ACC112 (cell line): ENCODE measurements at regions not wholly inside any gene's neighbourhood (a gene's known extent, or its start where the extent isn't known, plus 50 kb on each side); places are given as distances from the start of the nearest gene placed in this dataset.

Experiments
- H2AFZ ChIP-seq: fragments of 200-600 bp; sonication (generic); one replicate; pipeline ENCODE4 v1.6.0; 2017; ENCODE audit warnings: antibody characterized with exemption, low read length; ENCODE audit not compliant: unreplicated experiment
- H3K27ac ChIP-seq: fragments of 200-600 bp; sonication (generic); 2 replicates; pipeline ENCODE4 v1.5.1; 2014; ENCODE audit warnings: low read depth, mild to moderate bottlenecking, antibody characterized with exemption, low read length, moderate library complexity
- H3K27me3 ChIP-seq: fragments of 200-600 bp; sonication (generic); 2 replicates; pipeline ENCODE4 v1.6.1; 2014; ENCODE audit warnings: mild to moderate bottlenecking, antibody characterized with exemption, low read length, moderate library complexity, mixed read lengths; ENCODE audit not compliant: insufficient read depth
- H3K36me3 ChIP-seq: fragments of 200-600 bp; sonication (generic); 2 replicates; pipeline ENCODE4 v1.6.1; 2016; ENCODE audit warnings: mild to moderate bottlenecking, antibody characterized with exemption, low read length, moderate library complexity, mixed read lengths; ENCODE audit not compliant: insufficient read depth
- H3K4me1 ChIP-seq: fragments of 200-600 bp; sonication (generic); one replicate; pipeline ENCODE4 v1.6.1; 2016; ENCODE audit warnings: low read length, mixed read lengths; ENCODE audit not compliant: insufficient read depth, unreplicated experiment, control insufficient read depth
- H3K4me3 ChIP-seq: fragments of 200-600 bp; sonication (generic); 2 replicates; pipeline ENCODE4 v1.5.1; 2014; ENCODE audit warnings: mild to moderate bottlenecking, low read depth, low read length
- H3K79me2 ChIP-seq: fragments of 200-600 bp; sonication (generic); one replicate; pipeline ENCODE4 v1.6.0; 2016; ENCODE audit warnings: low read length; ENCODE audit not compliant: control insufficient read depth, unreplicated experiment, insufficient read depth

- Histone ChIP-seq H3K36me3 (no peaks in the 10 kb centered on the region), H3K27me3 (no peaks in the 10 kb centered on the region), H3K4me3 (no peak overlapping the region), H2AFZ (no peak overlapping the region), H3K4me1 (no peaks in the 10 kb centered on the region), H3K27ac (no peak overlapping the region), H3K79me2 (no peaks in the 10 kb centered on the region)
These were observed 276.5 kb upstream of the SMARCA2 start for GRCh38 chr9:1738511-1739100.

- no peak overlapping the region for H2AFZ ChIP-seq
- no peak overlapping the region for H3K27ac ChIP-seq
- H3K79me2 ChIP-seq = no peaks in the 10 kb centered on the region
- no peaks in the 10 kb centered on the region for H3K36me3 ChIP-seq
- no peaks in the 10 kb centered on the region for H3K4me1 ChIP-seq
- no peaks in the 10 kb centered on the region for H3K27me3 ChIP-seq
- H3K4me3 ChIP-seq = no peak overlapping the region
These were observed 271.8 kb upstream of the SMARCA2 start for GRCh38 chr9:1743121-1743960.

- Histone ChIP-seq H3K4me3 (no peak overlapping the region), H3K4me1 (no peaks in the 10 kb centered on the region), H3K36me3 (no peaks in the 10 kb centered on the region), H3K79me2 (no peaks in the 10 kb centered on the region), H3K27ac (no peak overlapping the region), H3K27me3 (no peaks in the 10 kb centered on the region), H2AFZ (no peak overlapping the region)
These were observed 269.2 kb upstream of the SMARCA2 start for GRCh38 chr9:1745980-1746379.

- Histone ChIP-seq H3K36me3 (no peaks in the 10 kb centered on the region), H3K27ac (no peak overlapping the region), H3K4me1 (no peaks in the 10 kb centered on the region), H3K27me3 (no peaks in the 10 kb centered on the region), H3K79me2 (no peaks in the 10 kb centered on the region), H3K4me3 (no peak overlapping the region), H2AFZ (no peak overlapping the region)
These were observed 267.7 kb upstream of the SMARCA2 start for GRCh38 chr9:1747417-1747967.

DNA sequence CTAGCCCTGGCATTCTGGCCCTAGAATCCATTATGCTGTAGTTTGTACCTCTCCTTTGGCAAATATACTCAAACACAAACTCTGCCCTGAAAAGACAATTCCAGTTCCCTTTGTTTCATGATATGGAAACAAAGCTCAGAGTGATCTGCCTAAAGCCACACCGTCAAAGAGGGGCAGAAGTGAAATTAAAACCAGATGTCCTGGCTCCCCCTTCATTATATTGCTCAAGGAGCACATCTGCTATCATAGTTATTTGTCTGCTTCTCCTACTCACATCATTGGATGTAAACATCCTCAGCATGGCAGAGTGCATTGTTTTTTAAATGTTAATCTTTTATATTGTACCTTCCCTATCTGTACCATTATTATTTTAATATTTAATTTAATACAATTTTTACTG is 266.7 kb upstream of the SMARCA2 start:
- no peaks in the 10 kb centered on the region for H3K27me3 ChIP-seq
- H3K36me3 ChIP-seq = no peaks in the 10 kb centered on the region
- H3K4me1 ChIP-seq = no peaks in the 10 kb centered on the region
- H2AFZ ChIP-seq = no peak overlapping the region
- no peak overlapping the region for H3K4me3 ChIP-seq
- H3K27ac ChIP-seq = no peak overlapping the region
- H3K79me2 ChIP-seq = no peaks in the 10 kb centered on the region

DNA sequence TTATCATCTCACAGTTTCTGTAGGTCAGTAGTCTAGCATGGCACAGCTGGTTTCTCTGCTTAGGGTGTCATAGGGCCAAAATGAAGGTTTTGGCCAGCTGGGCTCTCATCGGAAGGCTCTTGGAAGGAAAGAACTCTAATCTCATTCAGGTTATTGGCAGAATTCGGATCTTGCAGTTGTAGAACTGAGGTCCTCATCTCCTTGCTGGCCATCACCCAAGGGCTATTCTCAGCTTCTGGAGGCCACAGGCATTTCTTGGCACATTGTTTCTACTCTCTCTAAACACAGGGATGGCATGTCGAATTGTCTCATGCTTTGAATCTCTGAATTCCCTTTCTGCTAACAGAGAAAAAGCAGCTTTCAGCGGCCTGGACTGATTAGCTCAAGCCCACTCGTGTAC is 258.0 kb upstream of the SMARCA2 start:
- no peak overlapping the region for H3K27ac ChIP-seq
- H2AFZ ChIP-seq = no peak overlapping the region
- no peaks in the 10 kb centered on the region for H3K36me3 ChIP-seq
- no peak overlapping the region for H3K4me3 ChIP-seq
- H3K4me1 ChIP-seq = no peaks in the 10 kb centered on the region
- no peaks in the 10 kb centered on the region for H3K27me3 ChIP-seq
- H3K79me2 ChIP-seq = no peaks in the 10 kb centered on the region

DNA sequence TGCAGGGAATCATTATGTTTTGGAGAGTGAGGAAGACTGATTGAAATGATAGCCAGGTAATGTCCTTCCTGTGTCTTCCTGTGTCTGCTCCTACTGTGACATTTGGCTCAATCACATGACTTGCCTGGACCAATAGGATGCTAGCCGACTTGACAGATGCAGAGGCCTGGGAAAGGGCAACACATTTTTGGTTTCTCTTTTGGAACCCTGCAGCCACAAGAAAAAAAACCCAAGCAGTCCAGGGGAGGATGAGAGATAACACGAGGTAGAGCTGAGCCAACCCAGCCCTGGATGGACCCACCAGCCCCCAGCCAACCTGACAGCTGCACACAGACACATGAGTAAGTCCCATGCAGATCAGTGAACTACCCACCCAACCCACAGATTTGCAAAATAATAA is 256.1 kb upstream of the SMARCA2 start:
- H2AFZ ChIP-seq = no peak overlapping the region
- H3K79me2 ChIP-seq = no peaks in the 10 kb centered on the region
- no peaks in the 10 kb centered on the region for H3K4me1 ChIP-seq
- H3K36me3 ChIP-seq = no peaks in the 10 kb centered on the region
- no peak overlapping the region for H3K4me3 ChIP-seq
- no peak overlapping the region for H3K27ac ChIP-seq
- H3K27me3 ChIP-seq = no peaks in the 10 kb centered on the region

DNA sequence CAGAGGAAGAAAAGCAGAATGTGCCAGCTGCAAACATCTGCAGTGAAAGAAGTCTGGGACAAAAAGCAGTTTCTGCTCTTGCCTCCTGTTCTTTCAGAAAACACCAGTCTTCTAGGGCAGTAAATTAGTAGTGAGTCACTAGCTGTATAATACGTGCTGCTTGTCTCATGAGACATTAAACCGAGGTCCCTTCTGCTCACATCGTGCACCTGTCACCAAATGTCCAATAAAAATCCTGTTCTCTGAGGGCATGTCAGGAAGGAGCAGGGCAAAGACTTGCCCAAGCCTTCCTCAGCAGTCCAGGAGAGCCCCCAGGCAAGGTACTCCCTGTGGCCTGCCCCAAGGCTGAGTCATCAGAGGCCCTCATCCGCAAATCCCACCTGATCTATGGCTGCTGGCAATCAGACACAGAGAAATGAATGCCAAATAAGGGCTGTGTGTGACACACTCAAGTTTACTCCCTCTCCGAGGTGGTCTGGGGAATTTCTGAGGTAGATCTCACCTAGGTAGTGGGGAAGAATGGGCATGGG is 255.3 kb upstream of the SMARCA2 start:
- Histone ChIP-seq H3K4me3 (no peak overlapping the region), H3K4me1 (no peaks in the 10 kb centered on the region), H3K27ac (no peak overlapping the region), H2AFZ (no peak overlapping the region), H3K27me3 (no peaks in the 10 kb centered on the region), H3K79me2 (no peaks in the 10 kb centered on the region), H3K36me3 (no peaks in the 10 kb centered on the region)

DNA sequence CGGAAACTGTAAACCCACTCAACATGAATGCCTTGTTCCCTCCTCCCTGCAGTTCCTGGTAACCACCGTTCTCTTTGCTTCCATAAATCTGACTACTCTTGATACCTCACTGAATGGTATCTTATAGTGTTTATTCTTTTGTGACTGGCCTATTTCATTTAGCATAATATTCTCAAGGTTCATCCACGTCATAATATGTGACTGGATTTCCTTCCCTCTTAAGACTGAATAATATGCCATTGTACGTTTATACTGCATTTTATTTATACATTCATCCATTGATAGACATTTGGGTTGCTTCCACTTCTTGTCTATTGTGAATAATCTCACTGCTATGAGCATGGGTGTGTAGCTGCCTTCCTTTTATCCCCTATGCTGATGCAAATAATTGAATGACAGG is 253.3 kb upstream of the SMARCA2 start:
- Histone ChIP-seq H2AFZ (no peak overlapping the region), H3K27me3 (no peaks in the 10 kb centered on the region), H3K36me3 (no peaks in the 10 kb centered on the region), H3K79me2 (no peaks in the 10 kb centered on the region), H3K27ac (no peak overlapping the region), H3K4me1 (no peaks in the 10 kb centered on the region), H3K4me3 (no peak overlapping the region)

DNA sequence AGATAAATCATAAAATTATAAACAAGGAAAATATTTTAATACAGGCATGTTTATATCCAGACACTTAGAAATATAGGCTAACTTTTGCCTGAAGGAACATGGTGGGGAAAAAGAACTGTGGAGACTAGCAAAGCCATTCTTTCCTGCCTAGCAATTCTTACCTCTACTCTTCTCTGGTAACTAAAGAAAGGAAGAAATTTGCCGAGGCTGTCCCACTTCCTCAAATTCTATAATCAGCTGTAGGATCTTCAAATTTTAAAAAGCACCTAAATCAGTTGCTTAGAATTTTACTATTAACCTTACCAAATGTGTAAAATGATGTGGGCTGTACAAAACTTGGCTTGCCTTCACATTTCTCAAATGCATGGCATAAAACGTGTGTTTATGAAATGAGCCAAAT is 249.1 kb upstream of the SMARCA2 start:
- no peaks in the 10 kb centered on the region for H3K27me3 ChIP-seq
- no peaks in the 10 kb centered on the region for H3K79me2 ChIP-seq
- no peak overlapping the region for H2AFZ ChIP-seq
- H3K27ac ChIP-seq = no peak overlapping the region
- H3K4me1 ChIP-seq = no peaks in the 10 kb centered on the region
- H3K36me3 ChIP-seq = no peaks in the 10 kb centered on the region
- no peak overlapping the region for H3K4me3 ChIP-seq

- H3K4me3 ChIP-seq = no peak overlapping the region
- no peaks in the 10 kb centered on the region for H3K4me1 ChIP-seq
- H3K27ac ChIP-seq = no peak overlapping the region
- no peaks in the 10 kb centered on the region for H3K27me3 ChIP-seq
- no peaks in the 10 kb centered on the region for H3K79me2 ChIP-seq
- H2AFZ ChIP-seq = no peak overlapping the region
- no peaks in the 10 kb centered on the region for H3K36me3 ChIP-seq
These were observed 246.6 kb upstream of the SMARCA2 start for GRCh38 chr9:1768561-1768960.
